ENCODE measurements at regions not wholly inside any gene's neighbourhood (a gene's known extent, or its start where the extent isn't known, plus 50 kb on each side); places are given as distances from the start of the nearest gene placed in this dataset.
"Not testable (repeated sequence)": the region's sequence is repeated elsewhere in the genome, so short reads cannot be mapped to it uniquely, and the experiment has no call there.

GRCh38 chrX:89759076-89759685, 162.5 kb upstream of the TGIF2LX start:
- H3K4me1 Mint-ChIP-seq; H4K20me1 ChIP-seq (replicated peaks; ENCODE audit: insufficient read depth); H3K4me3 ChIP-seq; H3K4me1 ChIP-seq (ENCODE audit: insufficient read depth); H3K9me2 ChIP-seq (ENCODE audit: insufficient read depth); H3F3A ChIP-seq (replicated peaks; ENCODE audit: low read depth); H2AFZ ChIP-seq; H3K4me3 Mint-ChIP-seq; H3K79me2 ChIP-seq (replicated peaks; ENCODE audit: insufficient read depth); H3K4me2 ChIP-seq; H3K27ac ChIP-seq (ENCODE audit: low read depth); H3K27me3 ChIP-seq (ENCODE audit: insufficient read depth); H3K27me3 Mint-ChIP-seq (ENCODE audit: insufficient read depth, low read depth, poor library complexity); H3K36me3 ChIP-seq (ENCODE audit: insufficient read depth); ATAC-seq: not testable (repeated sequence)
- H3K9me3 Mint-ChIP-seq = peaks cover 46% of the 10 kb centered on the region
- H3K36me3 Mint-ChIP-seq (ENCODE audit: low read depth) = peaks cover 45% of the 10 kb centered on the region; the same call in 2 of the 3 replicates
- H3K27ac Mint-ChIP-seq = 0 out of 2 replicates have a peak overlapping the region, but pooled peaks have one; percentile 65
- TF ChIP-seq, protein P1, sequence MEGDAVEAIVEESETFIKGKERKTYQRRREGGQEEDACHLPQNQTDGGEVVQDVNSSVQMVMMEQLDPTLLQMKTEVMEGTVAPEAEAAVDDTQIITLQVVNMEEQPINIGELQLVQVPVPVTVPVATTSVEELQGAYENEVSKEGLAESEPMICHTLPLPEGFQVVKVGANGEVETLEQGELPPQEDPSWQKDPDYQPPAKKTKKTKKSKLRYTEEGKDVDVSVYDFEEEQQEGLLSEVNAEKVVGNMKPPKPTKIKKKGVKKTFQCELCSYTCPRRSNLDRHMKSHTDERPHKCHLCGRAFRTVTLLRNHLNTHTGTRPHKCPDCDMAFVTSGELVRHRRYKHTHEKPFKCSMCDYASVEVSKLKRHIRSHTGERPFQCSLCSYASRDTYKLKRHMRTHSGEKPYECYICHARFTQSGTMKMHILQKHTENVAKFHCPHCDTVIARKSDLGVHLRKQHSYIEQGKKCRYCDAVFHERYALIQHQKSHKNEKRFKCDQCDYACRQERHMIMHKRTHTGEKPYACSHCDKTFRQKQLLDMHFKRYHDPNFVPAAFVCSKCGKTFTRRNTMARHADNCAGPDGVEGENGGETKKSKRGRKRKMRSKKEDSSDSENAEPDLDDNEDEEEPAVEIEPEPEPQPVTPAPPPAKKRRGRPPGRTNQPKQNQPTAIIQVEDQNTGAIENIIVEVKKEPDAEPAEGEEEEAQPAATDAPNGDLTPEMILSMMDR (conservative IDR thresholded peaks at IDR 0.05; ENCODE audit: low read depth in 2 of 2) = peak in 1 of 2 experiments; percentile 51; a peak in 2 of 4 replicates
- peak; percentile 1 for DNase-seq (ENCODE audit: low spot score)

- DNase-seq (ENCODE audit: low spot score); H3K4me1 ChIP-seq (ENCODE audit: insufficient read depth); ATAC-seq: not testable (repeated sequence)
These were observed 150.1 kb upstream of the TGIF2LX start for GRCh38 chrX:89771639-89772038.

GRCh38 chrX:89811440-89811839, 110.3 kb upstream of the TGIF2LX start:
- H3K36me3 Mint-ChIP-seq (ENCODE audit: low read depth); H3K27me3 Mint-ChIP-seq (ENCODE audit: insufficient read depth, low read depth, poor library complexity); H3K79me2 ChIP-seq (replicated peaks; ENCODE audit: insufficient read depth); H3K4me1 ChIP-seq (ENCODE audit: insufficient read depth); H3K4me2 ChIP-seq; H3K4me3 Mint-ChIP-seq; H4K20me1 ChIP-seq (replicated peaks; ENCODE audit: insufficient read depth); H3K4me3 ChIP-seq; ATAC-seq; H3K27ac ChIP-seq (ENCODE audit: low read depth); DNase-seq (ENCODE audit: low spot score); H3K27me3 ChIP-seq (ENCODE audit: insufficient read depth); H3K4me1 Mint-ChIP-seq; H2AFZ ChIP-seq; H3K27ac Mint-ChIP-seq; H3F3A ChIP-seq (replicated peaks; ENCODE audit: low read depth); H3K36me3 ChIP-seq (ENCODE audit: insufficient read depth); H3K9me3 Mint-ChIP-seq; H3K9me2 ChIP-seq (ENCODE audit: insufficient read depth): not testable (repeated sequence)

More at GRCh38 chrX:89771639-89772038, 150.1 kb upstream of the TGIF2LX start:
- not testable (repeated sequence) for H3K36me3 Mint-ChIP-seq (ENCODE audit: low read depth); H3K9me2 ChIP-seq (ENCODE audit: insufficient read depth); H3K4me3 Mint-ChIP-seq; H3K36me3 ChIP-seq (ENCODE audit: insufficient read depth); H3K79me2 ChIP-seq (replicated peaks; ENCODE audit: insufficient read depth); H3K4me2 ChIP-seq; H3K27me3 Mint-ChIP-seq (ENCODE audit: insufficient read depth, low read depth, poor library complexity); H4K20me1 ChIP-seq (replicated peaks; ENCODE audit: insufficient read depth); H3F3A ChIP-seq (replicated peaks; ENCODE audit: low read depth); H3K4me1 Mint-ChIP-seq; H3K9me3 Mint-ChIP-seq; H3K27me3 ChIP-seq (ENCODE audit: insufficient read depth); H3K27ac Mint-ChIP-seq; H2AFZ ChIP-seq; H3K4me3 ChIP-seq; H3K27ac ChIP-seq (ENCODE audit: low read depth)

DNA sequence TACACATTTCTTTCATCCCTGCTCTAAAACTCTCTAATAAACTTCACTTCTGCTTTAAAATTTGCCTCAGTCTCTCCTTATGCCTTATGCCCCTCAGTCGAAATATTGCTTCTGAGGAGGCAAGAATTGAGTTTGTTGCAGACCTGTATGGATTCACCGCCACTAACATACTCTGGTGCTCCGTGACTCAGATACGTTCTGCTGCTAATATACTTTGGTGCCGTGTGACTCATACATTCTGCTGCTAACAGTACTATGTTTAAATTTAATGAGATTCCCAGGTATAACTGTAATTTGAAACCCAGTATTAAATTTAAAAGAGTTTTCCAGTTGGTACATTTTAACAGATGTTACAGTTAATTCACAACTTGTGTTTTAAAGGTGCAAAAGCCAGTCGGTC, 82.0 kb upstream of the TGIF2LX start:
- not testable (repeated sequence) for ATAC-seq; H3K4me1 Mint-ChIP-seq; H2AFZ ChIP-seq; H3K79me2 ChIP-seq (replicated peaks; ENCODE audit: insufficient read depth); H3K4me3 ChIP-seq; H3K27ac ChIP-seq (ENCODE audit: low read depth); H4K20me1 ChIP-seq (replicated peaks; ENCODE audit: insufficient read depth); H3K4me3 Mint-ChIP-seq; H3K36me3 ChIP-seq (ENCODE audit: insufficient read depth); H3F3A ChIP-seq (replicated peaks; ENCODE audit: low read depth); DNase-seq (ENCODE audit: low spot score); H3K9me2 ChIP-seq (ENCODE audit: insufficient read depth); H3K4me1 ChIP-seq (ENCODE audit: insufficient read depth); H3K36me3 Mint-ChIP-seq (ENCODE audit: low read depth); H3K4me2 ChIP-seq; H3K27ac Mint-ChIP-seq; H3K27me3 ChIP-seq (ENCODE audit: insufficient read depth); H3K9me3 Mint-ChIP-seq; H3K27me3 Mint-ChIP-seq (ENCODE audit: insufficient read depth, low read depth, poor library complexity)
